K562 (cell line): ENCODE measurements at regions not wholly inside any gene's neighbourhood (a gene's known extent, or its start where the extent isn't known, plus 50 kb on each side); places are given as distances from the start of the nearest gene placed in this dataset.
A peak's percentile ranks its signal among the peaks of the same experiment; 100 is the strongest.

Experiments used
- ATAC-seq: fragments of 200-7000 bp; cut with Tn5 transposase; 3 replicates; pipeline ENCODE4 v1.9.1; 2020; ENCODE audit warnings: moderate library complexity
- BruUV-seq: library from RNA; stranded (reverse); fragments of 400-500 nt; replicated peaks from 2 replicates; lab custom pipeline; 2021; lab: Mats Ljungman, UMichigan
- CTCF ChIA-PET: fragments of 300-600 bp; formaldehyde crosslinking; extraction: SDS; loops from one replicate; lab custom pipeline; 2021; ENCODE audit warnings: low intra/inter-chr PET ratio; lab: Yijun Ruan, JAX
- POLR2A ChIA-PET: fragments of 300-600, 350-650 bp; sonication (Branson Sonifier 250); formaldehyde crosslinking; extraction: SDS; loops from one replicate; lab custom pipeline; 2021; ENCODE audit warnings: antibody characterized with exemption, inconsistent platforms; lab: Yijun Ruan, JAX
- DNase-seq, 4 experiments: peaks; one replicate each; pipeline versions ENCODE4 v3.0.0 to v3.0.0-alpha.2; 2011 to 2018; ENCODE audit warnings: low spot score in 3 of 4, mixed read lengths in 3 of 4; ENCODE audit errors: extremely low read depth in 1 of 4
- FAIRE-seq: peaks from 2 replicates; lab custom pipeline; 2011; peaks lifted over from hg19 to GRCh38; lab: Jason Lieb, UNC
- H2AFZ ChIP-seq: 2 replicates; pipeline ENCODE4 v1.6.0; 2011; ENCODE audit warnings: low read depth, low read length, control low read depth, inconsistent platforms
- H3K27ac ChIP-seq: fragments of 200-600 bp; 3 replicates; pipeline ENCODE4 v1.8.0; 2011; ENCODE audit warnings: low read depth, mild to moderate bottlenecking, control low read depth, inconsistent platforms, low read length, moderate library complexity, mixed read lengths; ENCODE audit errors: extremely low read depth
- H3K27me3 ChIP-seq, 2 experiments: fragments of 300-600 bp in 1 of 2; 2 replicates in 1 of 2; 3 replicates in 1 of 2; pipeline versions ENCODE4 v1.6.0 to v1.8.0; 2011; ENCODE audit warnings: inconsistent platforms in 2 of 2, low read length in 2 of 2, mild to moderate bottlenecking in 1 of 2, mixed read lengths in 1 of 2, moderate library complexity in 1 of 2; ENCODE audit not compliant: control insufficient read depth in 2 of 2, insufficient read depth in 2 of 2
- H3K36me3 ChIP-seq: fragments of 300-600 bp; 3 replicates; pipeline ENCODE4 v1.8.0; 2011; ENCODE audit warnings: mild to moderate bottlenecking, low read length, inconsistent platforms; ENCODE audit not compliant: control insufficient read depth, insufficient read depth
- H3K4me1 ChIP-seq, 2 experiments: fragments of 200-600 bp in 1 of 2; replicated peaks in 1 of 2; 2 replicates in 1 of 2; 3 replicates in 1 of 2; pipeline versions ENCODE4 v1.5.1 to v1.8.0; 2011; ENCODE audit warnings: inconsistent platforms in 2 of 2, low read length in 2 of 2, mild to moderate bottlenecking in 1 of 2, mixed read lengths in 1 of 2, moderate library complexity in 1 of 2; ENCODE audit not compliant: control insufficient read depth in 2 of 2, insufficient read depth in 2 of 2
- H3K4me2 ChIP-seq: 2 replicates; pipeline ENCODE4 v1.6.1; 2011; ENCODE audit warnings: low read length, control low read depth, inconsistent platforms, mixed read lengths; ENCODE audit not compliant: insufficient read depth
- H3K4me3 ChIP-seq: fragments of 200-600 bp; sonication (generic), shearing (Covaris generic); 2 replicates; pipeline ENCODE4 v1.5.1; 2016; ENCODE audit warnings: control low read depth, inconsistent platforms
- H3K79me2 ChIP-seq: fragments of 200-600 bp; 3 replicates; pipeline ENCODE4 v1.8.0; 2011; ENCODE audit warnings: low read length, inconsistent platforms; ENCODE audit not compliant: control insufficient read depth, insufficient read depth
- H3K9ac ChIP-seq, 2 experiments: 2 replicates each; pipeline versions ENCODE4 v1.6.0 to v1.6.1; 2011; ENCODE audit warnings: low read depth in 2 of 2, low read length in 2 of 2, control low read depth in 1 of 2, inconsistent platforms in 1 of 2, mild to moderate bottlenecking in 1 of 2, mixed read lengths in 1 of 2; ENCODE audit not compliant: insufficient read depth in 1 of 2
- H3K9me1 ChIP-seq: one replicate; pipeline ENCODE4 v1.6.0; 2011; ENCODE audit warnings: inconsistent platforms, mild to moderate bottlenecking, low read length, moderate library complexity; ENCODE audit not compliant: control insufficient read depth, insufficient read depth
- H3K9me3 ChIP-seq: replicated peaks from 2 replicates; pipeline ENCODE4 v1.5.1; 2011; ENCODE audit warnings: low read depth, low read length, inconsistent platforms; ENCODE audit not compliant: control insufficient read depth, insufficient read depth
- H4K20me1 ChIP-seq: replicated peaks from 2 replicates; pipeline ENCODE4 v1.6.1; 2011; ENCODE audit warnings: low read length, inconsistent platforms, mixed read lengths; ENCODE audit not compliant: control insufficient read depth, insufficient read depth
- HOXB6 ChIP-seq: fragments of 250-450 bp; sonication (Bioruptor Pico); IDR thresholded peaks from 2 replicates; pipeline ENCODE4 v1.5.1; 2022; ENCODE audit warnings: mild to moderate bottlenecking, borderline replicate concordance
- MAZ ChIP-seq, 2 experiments: fragments of 450-650 bp in 1 of 2; sonication (generic) in 1 of 2; formaldehyde crosslinking; IDR thresholded peaks in 1 of 2; conservative IDR thresholded peaks in 1 of 2; 2 replicates each; pipeline versions ENCODE4 v1.4.0 to v1.5.0; 2020; ENCODE audit warnings: mild to moderate bottlenecking in 1 of 2, missing genetic modification reagents in 1 of 2
- PHB2 ChIP-seq: fragments of 450-650 bp; IDR thresholded peaks from 2 replicates; pipeline ENCODE4 v1.6.1; 2017; ENCODE audit warnings: low read depth
- PTBP1 ChIP-seq: fragments of 200-400 bp; formaldehyde crosslinking; IDR thresholded peaks from 2 replicates; pipeline ENCODE4 v1.6.1; 2017; ENCODE audit warnings: low read depth, low read length
- TCF3 ChIP-seq: sonication (generic); formaldehyde crosslinking; IDR thresholded peaks from 2 replicates; pipeline ENCODE4 v1.4.0; 2020; ENCODE audit warnings: mild to moderate bottlenecking, missing genetic modification reagents
- ZBTB40 ChIP-seq, 2 experiments: fragments of 450-650 bp in 1 of 2; sonication (generic) in 1 of 2; formaldehyde crosslinking in 1 of 2; IDR thresholded peaks; 2 replicates each; pipeline versions ENCODE4 v1.7.1 to v1.9.0; 2016 to 2022; ENCODE audit warnings: inconsistent platforms in 1 of 2, mild to moderate bottlenecking in 1 of 2, missing genetic modification reagents in 1 of 2
- ZNF592 ChIP-seq: fragments of 450-650 bp; IDR thresholded peaks from 2 replicates; pipeline ENCODE4 v1.6.1; 2017; ENCODE audit warnings: antibody characterized with exemption, mild to moderate bottlenecking
- WGBS: fragments of 100-300 bp; shearing (Covaris generic); methylation state at CpG from one replicate; pipeline ENCODE4 v1.1.6; 2016; ENCODE audit warnings: low coverage, mixed read lengths; ENCODE audit not compliant: insufficient coverage; ENCODE audit errors: missing lambda C conversion rate; 5-methylcytosine and 5-hydroxymethylcytosine counted together
- in situ Hi-C: fragments of 300-500 bp; cut with MboI; formaldehyde crosslinking; loops from 4 replicates; pipeline ENCODE4 v1.15.0; 2018; ENCODE audit warnings: inconsistent platforms, mixed read lengths
- intact Hi-C: fragments of 100-400 bp; cut with micrococcal nuclease; formaldehyde crosslinking; loops from 2 replicates; pipeline ENCODE4 v1.14.2; 2022

DNA sequence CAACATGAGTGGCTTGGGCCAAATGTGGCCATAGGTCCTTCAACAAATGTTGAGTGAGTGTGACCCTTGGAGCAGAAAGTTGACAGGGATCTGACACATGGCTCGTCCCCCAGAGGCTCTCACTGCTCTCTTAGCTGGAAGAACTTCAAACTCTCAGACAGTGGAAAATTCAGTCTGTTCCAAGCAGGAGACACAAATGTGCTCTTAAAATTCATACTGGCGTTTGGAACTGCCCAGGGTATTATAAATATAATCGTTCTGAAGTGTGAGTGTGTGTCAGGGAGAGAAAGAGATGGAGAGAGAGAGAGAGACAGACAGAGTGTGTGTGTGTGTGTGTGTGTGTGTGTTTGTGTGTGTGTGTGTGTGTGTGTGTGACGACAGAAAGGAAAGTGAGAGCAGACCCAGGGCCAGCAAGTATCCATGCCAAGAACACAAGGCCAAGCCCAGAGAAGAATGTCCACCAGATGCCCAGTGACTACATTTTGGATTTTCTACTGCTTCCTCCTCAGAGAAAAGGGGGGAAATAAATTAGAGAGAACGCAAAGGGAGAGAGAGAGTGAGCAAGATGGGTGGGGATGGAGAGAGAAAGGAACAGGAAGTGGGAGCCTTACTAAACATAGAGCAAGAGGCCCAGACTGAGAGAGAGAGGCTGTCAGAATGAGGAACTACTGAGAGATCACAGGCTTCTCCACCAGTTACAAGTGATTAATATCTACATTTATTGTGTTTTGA lies 193.6 kb upstream of the NUDT4 start:
- in situ Hi-C loops (no loop called here), intact Hi-C loops (no loop called here)
- H3K9me3 ChIP-seq: peaks cover 6% of the 10 kb centered on the region
- POLR2A ChIA-PET: no interaction called here
- H3K4me2 ChIP-seq: 0 out of 2 replicates have a peak overlapping the region, but pooled peaks have one; percentile 3
- BruUV-seq: no TSS peak
- no peak for FAIRE-seq
- no peaks in the 10 kb centered on the region for H3K36me3 ChIP-seq
- H3K4me1 ChIP-seq: peaks cover 10 to 14% of the 10 kb centered on the region in 2 experiments; a peak in 4 of 5 replicates
- no peaks in the 10 kb centered on the region for H3K9me1 ChIP-seq
- no peak overlapping the region for H3K9ac ChIP-seq
- H3K4me3 ChIP-seq: no peak overlapping the region
- no peaks in the 10 kb centered on the region for H3K79me2 ChIP-seq
- no peaks in the 10 kb centered on the region for H3K27me3 ChIP-seq
- H3K27ac ChIP-seq: peak overlapping the region; percentile 14; the same call in 2 of the 3 replicates
- CTCF ChIA-PET: no interaction called here
- DNase-seq: peak in 2 of 4 experiments; percentile 23 to 30
- 28% methylated on average over 5 of the region's 5 CpGs for WGBS
- H4K20me1 ChIP-seq: no peaks in the 10 kb centered on the region
- H2AFZ ChIP-seq: peak overlapping the region; percentile 92
- ATAC-seq: peak; percentile 77
- TF ChIP-seq HOXB6 (CRISPR knock-in tag): no peak
- no peak for TF ChIP-seq PTBP1
- TF ChIP-seq MAZ (CRISPR knock-in tag; conservative IDR thresholded peaks at IDR 0.05 in 1 of 2, IDR thresholded peaks at IDR 0.05 in 1 of 2): no peak
- TF ChIP-seq TCF3: peak; percentile 23
- TF ChIP-seq ZBTB40 (IDR thresholded peaks at IDR 0.05): peak; percentile 65; the same call in 1 of the 2 replicates
- no peak for TF ChIP-seq ZBTB40 (CRISPR knock-in tag; IDR thresholded peaks at IDR 0.05)
- no peak for TF ChIP-seq PHB2
- TF ChIP-seq ZNF592: 0 out of 2 replicates have a peak, but pooled peaks have one; percentile 48
